ENCODE measurements at regions not wholly inside any gene's neighbourhood (a gene's known extent, or its start where the extent isn't known, plus 50 kb on each side); places are given as distances from the start of the nearest gene placed in this dataset.
"Not testable (repeated sequence)": the region's sequence is repeated elsewhere in the genome, so short reads cannot be mapped to it uniquely, and the experiment has no call there.

- DNase-seq (ENCODE audit: low read depth in 4 of 4, low spot score in 3 of 4) = no peak
Measured at GRCh38 chr15:60251300-60252070, 146.3 kb downstream of the ANXA2 start.

DNA sequence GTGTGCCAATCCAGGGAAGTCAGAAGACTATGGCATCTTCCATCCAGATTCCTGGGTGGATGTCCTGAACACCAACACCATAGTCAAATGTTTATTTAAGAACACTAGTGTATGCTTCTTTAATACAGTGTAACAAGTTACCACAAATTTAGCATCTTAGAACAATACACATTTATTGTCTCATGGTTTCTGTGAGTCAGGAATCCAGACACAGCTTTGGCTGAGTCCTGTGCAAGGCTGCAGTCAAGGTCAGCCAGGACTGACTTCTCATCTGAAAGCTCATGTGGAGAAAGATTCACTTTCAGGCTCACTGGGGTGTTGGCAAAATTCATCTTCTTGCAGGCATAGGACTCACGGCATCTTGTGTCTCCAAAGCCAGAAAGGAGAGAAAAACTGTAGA, 143.4 kb downstream of the ANXA2 start:
- no peak for DNase-seq (ENCODE audit: low read depth in 4 of 4, low spot score in 3 of 4)

- DNase-seq (ENCODE audit: low read depth in 4 of 4, low spot score in 3 of 4) = no peak
Measured at GRCh38 chr15:60255390-60255789, 142.4 kb downstream of the ANXA2 start.

- DNase-seq (ENCODE audit: low read depth in 4 of 4, low spot score in 3 of 4) = no peak
Measured at GRCh38 chr15:60257591-60258159, 140.1 kb downstream of the ANXA2 start.

DNA sequence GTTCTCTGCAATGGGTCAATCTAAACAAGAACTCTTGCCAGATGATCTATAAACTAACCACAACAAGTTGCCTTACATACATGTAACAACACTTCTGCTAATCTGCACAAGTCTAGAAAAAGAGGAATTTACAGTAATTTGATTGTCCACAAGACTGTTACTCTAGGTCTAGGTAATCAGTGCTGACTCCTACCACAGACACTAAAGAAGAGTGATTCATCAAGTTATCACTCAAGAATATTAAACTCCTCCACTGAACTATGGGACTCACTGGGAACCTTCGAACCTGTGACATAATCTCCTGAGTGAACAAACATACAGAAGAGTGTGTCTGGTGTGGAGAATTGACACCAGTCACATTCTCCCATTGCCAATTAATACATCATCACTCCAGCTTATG, 138.3 kb downstream of the ANXA2 start:
- no peak for DNase-seq (ENCODE audit: low read depth in 4 of 4, low spot score in 3 of 4)

DNA sequence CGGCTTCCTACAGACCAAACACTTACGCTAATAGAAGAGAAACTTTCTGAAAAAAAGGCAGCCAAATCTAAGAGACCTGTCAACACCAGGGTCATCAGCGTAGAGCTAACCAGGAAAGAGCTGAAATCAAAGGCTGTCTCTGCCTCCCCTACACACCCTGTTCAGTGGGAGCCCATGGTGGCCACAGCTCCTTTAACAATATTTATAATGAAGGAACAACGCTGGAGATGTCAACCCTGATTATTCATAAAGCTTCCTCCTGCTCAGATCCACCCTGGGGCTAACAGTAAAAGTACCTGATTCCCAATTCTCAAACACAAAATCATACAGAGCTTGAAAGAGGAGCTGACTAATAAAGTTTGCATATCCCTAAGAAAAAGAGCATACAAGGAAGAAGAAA, 133.7 kb downstream of the ANXA2 start:
- DNase-seq (ENCODE audit: low read depth in 4 of 4, low spot score in 3 of 4) = no peak

- DNase-seq (ENCODE audit: low read depth in 4 of 4, low spot score in 3 of 4) = peak in 3 of 4 donors; percentile 20 to 42 (median 35)
Measured at GRCh38 chr15:60264566-60264965, 133.2 kb downstream of the ANXA2 start.

GRCh38 chr15:60265057-60265456, 132.7 kb downstream of the ANXA2 start:
- DNase-seq (ENCODE audit: low read depth in 4 of 4, low spot score in 3 of 4) = no peak

DNA sequence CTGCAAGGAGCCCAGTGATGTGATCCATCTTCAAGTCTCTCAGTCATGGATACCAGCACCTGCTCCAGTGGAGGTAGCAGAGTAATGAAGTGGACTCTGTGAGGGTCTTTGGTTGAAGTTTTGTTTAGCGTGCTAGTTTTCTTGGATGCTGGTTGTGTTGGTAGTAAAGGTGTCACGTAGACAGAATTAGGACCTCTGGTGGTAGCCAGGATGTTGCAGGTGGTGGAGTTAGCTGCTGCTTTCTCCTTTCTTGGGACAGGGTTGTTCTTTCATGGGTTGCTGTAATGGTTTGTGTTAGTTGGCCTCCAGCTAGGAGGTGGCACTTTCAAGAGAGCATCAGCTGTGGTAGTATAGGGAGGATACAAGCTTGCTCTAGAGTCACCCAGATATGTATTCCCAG, 125.2 kb downstream of the ANXA2 start:
- DNase-seq (ENCODE audit: low read depth in 4 of 4, low spot score in 3 of 4) = no peak

DNA sequence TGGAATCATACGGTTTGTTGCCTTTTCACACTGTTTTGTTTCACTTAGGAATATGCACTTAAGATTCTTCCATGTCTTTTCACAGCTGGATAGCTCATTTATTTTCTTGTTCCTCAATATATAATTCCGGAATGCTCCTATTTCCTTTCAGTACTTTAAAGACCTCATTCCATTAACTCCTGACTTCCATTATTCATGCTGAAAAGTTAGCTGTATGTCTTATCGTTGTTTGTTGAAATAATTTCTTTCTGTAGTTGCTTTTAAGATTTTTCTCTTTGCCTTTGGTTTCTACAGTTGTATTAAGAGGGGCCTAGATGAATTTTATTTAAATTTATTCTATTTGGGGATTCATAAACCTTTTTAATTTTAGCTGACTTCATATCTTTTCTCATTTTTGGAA, 122.2 kb downstream of the ANXA2 start:
- no peak for DNase-seq (ENCODE audit: low read depth in 4 of 4, low spot score in 3 of 4)

- DNase-seq (ENCODE audit: low read depth in 4 of 4, low spot score in 3 of 4) = peak in 1 of 4 donors; percentile 24
Measured at GRCh38 chr15:60278879-60279278, 118.9 kb downstream of the ANXA2 start.

- no peak for DNase-seq (ENCODE audit: low read depth in 4 of 4, low spot score in 3 of 4)
Measured at GRCh38 chr15:60280259-60280658, 117.5 kb downstream of the ANXA2 start.

- DNase-seq (ENCODE audit: low read depth in 4 of 4, low spot score in 3 of 4) = no peak
Measured at GRCh38 chr15:60283936-60284335, 113.8 kb downstream of the ANXA2 start.

GRCh38 chr15:60295901-60296300, 101.9 kb downstream of the ANXA2 start:
- DNase-seq (ENCODE audit: low read depth in 4 of 4, low spot score in 3 of 4) = not testable (repeated sequence)

DNA sequence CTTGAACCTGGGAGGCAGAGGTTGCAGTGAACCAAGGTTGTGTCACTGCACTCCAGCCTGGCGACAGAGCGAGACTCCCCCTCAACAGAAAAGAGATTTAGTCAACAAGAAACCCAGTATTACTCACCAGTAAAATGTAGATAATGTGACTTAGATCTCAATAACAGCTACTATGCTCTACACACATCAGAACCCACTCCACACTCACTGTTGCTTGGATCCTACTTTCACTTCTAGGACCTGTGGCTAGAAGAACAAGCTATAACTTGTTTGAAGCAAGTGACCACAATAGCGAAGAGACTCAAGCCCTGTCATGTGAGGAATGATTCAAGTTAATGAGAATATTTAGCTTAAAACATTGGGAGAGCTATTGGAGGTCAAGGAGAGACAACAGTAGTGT, 100.7 kb downstream of the ANXA2 start:
- no peak for DNase-seq (ENCODE audit: low read depth in 4 of 4, low spot score in 3 of 4)

Data from left renal pelvis (tissue), 4 donors.